B cell (primary cell): ENCODE measurements at regions not wholly inside any gene's neighbourhood (a gene's known extent, or its start where the extent isn't known, plus 50 kb on each side); places are given as distances from the start of the nearest gene placed in this dataset.

Source experiments
- ATAC-seq: fragments of 200-7000 bp; cut with Tn5 transposase; one replicate; pipeline ENCODE4 v1.10.0; 2021; ENCODE audit warnings: low read depth, mild to moderate bottlenecking, moderate number of reproducible peaks, moderate library complexity
- CTCF ChIA-PET: fragments of 350-600 bp; sonication (Branson Sonifier 250); formaldehyde crosslinking; loops from one replicate; lab custom pipeline; 2021; ENCODE audit warnings: antibody characterized with exemption, inconsistent platforms; lab: Charles Lee
- POLR2A ChIA-PET: fragments of 350-600 bp; sonication (Branson Sonifier 250); formaldehyde crosslinking; loops from one replicate; lab custom pipeline; 2021; ENCODE audit warnings: antibody characterized with exemption; lab: Charles Lee
- DNase-seq: peaks from one replicate; pipeline ENCODE4 v3.0.0; 2013
- H2AFZ ChIP-seq: 2 replicates; pipeline ENCODE4 v1.6.1; 2012; ENCODE audit warnings: mild to moderate bottlenecking, low read depth, low read length; ENCODE audit not compliant: insufficient read depth, poor library complexity, severe bottlenecking
- H3K27ac ChIP-seq, 2 donors: 1 replicate in 1 of 2; 2 replicates in 1 of 2; pipeline ENCODE4 v1.5.1; 2012 to 2013; ENCODE audit warnings: low read length in 2 of 2, mild to moderate bottlenecking in 2 of 2, moderate library complexity in 1 of 2
- H3K27me3 ChIP-seq, 4 experiments: fragments of 200-600 bp in 1 of 4; sonication (generic) in 1 of 4; replicated peaks in 1 of 4; 1 replicate in 2 of 4; 2 replicates in 2 of 4; pipeline versions ENCODE4 v1.6.1 to v1.7.0; 2013 to 2016; ENCODE audit warnings: low read length in 3 of 4, mild to moderate bottlenecking in 2 of 4, mixed read lengths in 1 of 4, moderate library complexity in 1 of 4; ENCODE audit not compliant: insufficient read depth in 4 of 4, control insufficient read depth in 3 of 4; ENCODE audit errors: control extremely low read depth in 1 of 4
- H3K36me3 ChIP-seq, 2 experiments: replicated peaks in 1 of 2; 1 replicate in 1 of 2; 2 replicates in 1 of 2; pipeline versions ENCODE4 v1.6.1 to v1.7.1; 2013; ENCODE audit warnings: low read length in 1 of 2; ENCODE audit not compliant: insufficient read depth in 2 of 2, control insufficient read depth in 1 of 2; ENCODE audit errors: control extremely low read depth in 1 of 2, extremely low read depth in 1 of 2
- H3K4me1 ChIP-seq, 2 donors: fragments of 200-600 bp in 1 of 2; sonication (generic) in 1 of 2; 1 replicate in 1 of 2; 2 replicates in 1 of 2; pipeline versions ENCODE4 v1.5.1 to v1.6.1; 2013 to 2017; ENCODE audit warnings: low read length in 2 of 2; ENCODE audit not compliant: control insufficient read depth in 2 of 2, insufficient read depth in 2 of 2
- H3K4me2 ChIP-seq: replicated peaks from 2 replicates; pipeline ENCODE3; 2012; ENCODE audit warnings: mild to moderate bottlenecking, low read depth, low read length; ENCODE audit not compliant: poor library complexity, severe bottlenecking
- H3K4me3 ChIP-seq, 5 experiments: fragments of 200-600 bp in 1 of 5; sonication (generic) in 1 of 5; 1 replicate in 3 of 5; 2 replicates in 2 of 5; pipeline versions ENCODE4 v1.5.1 to v1.7.0; 2011 to 2016; ENCODE audit warnings: low read length in 4 of 5, mild to moderate bottlenecking in 4 of 5, low read depth in 2 of 5, control low read depth in 1 of 5, moderate library complexity in 1 of 5; ENCODE audit not compliant: insufficient read depth in 1 of 5; ENCODE audit errors: control extremely low read depth in 1 of 5, extremely low read depth in 1 of 5
- H3K79me2 ChIP-seq: fragments of 200-600 bp; sonication (generic); one replicate; pipeline ENCODE4 v1.6.0; 2016; ENCODE audit warnings: low read length; ENCODE audit not compliant: control insufficient read depth, insufficient read depth
- H3K9ac ChIP-seq: fragments of 200-600 bp; sonication (generic); 2 replicates; pipeline ENCODE4 v1.6.1; 2017; ENCODE audit warnings: mild to moderate bottlenecking, low read length, moderate library complexity
- H3K9me3 ChIP-seq, 3 donors: one replicate each; pipeline versions ENCODE4 v1.6.1 to v1.7.1; 2013; ENCODE audit warnings: low read length in 2 of 3; ENCODE audit not compliant: control insufficient read depth in 2 of 3, insufficient read depth in 1 of 3; ENCODE audit errors: control extremely low read depth in 1 of 3
- H4K20me1 ChIP-seq: 2 replicates; pipeline ENCODE4 v1.6.0; 2012; ENCODE audit warnings: mild to moderate bottlenecking, low read length; ENCODE audit not compliant: insufficient read depth, control insufficient read depth, poor library complexity, severe bottlenecking
- H3K27ac Mint-ChIP-seq: one replicate; pipeline ENCODE4 v1.8.0; 2021; ENCODE audit warnings: mixed read lengths
- H3K27me3 Mint-ChIP-seq: one replicate; pipeline ENCODE4 v1.8.0; 2021; ENCODE audit warnings: mixed read lengths
- H3K4me1 Mint-ChIP-seq: one replicate; pipeline ENCODE4 v1.8.0; 2021; ENCODE audit warnings: mixed read lengths
- H3K4me3 Mint-ChIP-seq: one replicate; pipeline ENCODE4 v1.8.0; 2021; ENCODE audit warnings: mixed read lengths
- H3K9me3 Mint-ChIP-seq: one replicate; pipeline ENCODE4 v1.8.0; 2022; ENCODE audit warnings: mixed read lengths; ENCODE audit not compliant: insufficient read depth
- CTCF ChIP-seq: fragments of 200-600 bp; IDR thresholded peaks from one replicate; pipeline ENCODE4 v1.8.0; 2022; ENCODE audit warnings: antibody characterized with exemption, mild to moderate bottlenecking
- EZH2 ChIP-seq: IDR thresholded peaks from 2 replicates; pipeline ENCODE4 v1.6.1; 2012; ENCODE audit warnings: borderline replicate concordance, low read depth, mild to moderate bottlenecking, moderate library complexity, low read length; ENCODE audit not compliant: insufficient read depth, poor library complexity, severe bottlenecking
- WGBS: methylation state at CpG from one replicate; pipeline ENCODE4 v1.1.5; 2013; ENCODE audit warnings: missing lambda C conversion rate; ENCODE audit not compliant: insufficient coverage; 5-methylcytosine and 5-hydroxymethylcytosine counted together
- intact Hi-C: fragments of 100-400 bp; cut with micrococcal nuclease; formaldehyde crosslinking; loops from one replicate; pipeline ENCODE4 v1.10.0; 2022

GRCh38 chrX:20421697-20422096 is 155.0 kb upstream of the RPS6KA3 start:
- CTCF ChIA-PET, result interaction anchor here (1.1 kb wide), 1 partner anchor 27 kb away, joined by 3 read pairs; no protein-coding TSS in a partner anchor
- 88% methylated on average over 1 of the region's 2 CpGs for WGBS
- ATAC-seq (no peak), DNase-seq (no peak)
- Histone ChIP-seq H3K4me2 (no peak overlapping the region), H3K27ac (no peak overlapping the region), H2AFZ (no peak overlapping the region), H3K9ac (no peak overlapping the region), H3K9me3 (no peaks in the 10 kb centered on the region), H3K27me3 (no peaks in the 10 kb centered on the region), H3K4me3 (no peak overlapping the region), H3K79me2 (no peaks in the 10 kb centered on the region), H3K4me1 (peaks cover 16 to 17% of the 10 kb centered on the region in 2 donors), H3K36me3 (no peaks in the 10 kb centered on the region), H4K20me1 (no peaks in the 10 kb centered on the region)
- Mint-ChIP-seq H3K27ac (no peak overlapping the region), H3K4me3 (no peak overlapping the region), H3K9me3 (no peaks in the 10 kb centered on the region), H3K4me1 (peaks cover 16% of the 10 kb centered on the region), H3K27me3 (no peaks in the 10 kb centered on the region)
- TF ChIP-seq EZH2, result no peak
- no peak for TF ChIP-seq CTCF
- POLR2A ChIA-PET, result no interaction called here
- intact Hi-C loops, result no loop called here

GRCh38 chrX:20421275-20421674 is 154.6 kb upstream of the RPS6KA3 start:
- Mint-ChIP-seq H3K27ac (no peak overlapping the region), H3K9me3 (no peaks in the 10 kb centered on the region), H3K4me3 (no peak overlapping the region), H3K4me1 (peaks cover 16% of the 10 kb centered on the region), H3K27me3 (no peaks in the 10 kb centered on the region)
- no CpG with 5 or more reads among the region's 2 CpGs for WGBS
- H3K36me3 ChIP-seq, result no peaks in the 10 kb centered on the region
- H3K9ac ChIP-seq, result no peak overlapping the region
- H3K9me3 ChIP-seq, result no peaks in the 10 kb centered on the region
- H3K4me1 ChIP-seq, result peaks cover 16 to 17% of the 10 kb centered on the region in 2 donors
- no peak overlapping the region for H3K4me2 ChIP-seq
- H3K27ac ChIP-seq, result no peak overlapping the region
- no peaks in the 10 kb centered on the region for H3K79me2 ChIP-seq
- intact Hi-C loops, result no loop called here
- no peaks in the 10 kb centered on the region for H4K20me1 ChIP-seq
- no peak for ATAC-seq
- H2AFZ ChIP-seq, result no peak overlapping the region
- ChIA-PET CTCF (interaction anchor here (1.1 kb wide), 1 partner anchor 27 kb away, joined by 3 read pairs; no protein-coding TSS in a partner anchor), POLR2A (no interaction called here)
- DNase-seq, result no peak
- no peaks in the 10 kb centered on the region for H3K27me3 ChIP-seq
- TF ChIP-seq EZH2 (no peak), CTCF (no peak)
- no peak overlapping the region for H3K4me3 ChIP-seq
